HCT116 (cell line): ENCODE measurements at regions not wholly inside any gene's neighbourhood (a gene's known extent, or its start where the extent isn't known, plus 50 kb on each side); places are given as distances from the start of the nearest gene placed in this dataset.

ENCODE experiments used
- ATAC-seq: fragments of 200-7000 bp; cut with Tn5 transposase; 2 replicates; pipeline ENCODE4 v1.9.1; 2020; ENCODE audit warnings: mild to moderate bottlenecking, moderate library complexity
- BruUV-seq: library from RNA; stranded (reverse); fragments of 400-500 nt; replicated peaks from 2 replicates; lab custom pipeline; 2021; lab: Mats Ljungman, UMichigan
- CTCF ChIA-PET: fragments of 300-600 bp; sonication (Branson Sonifier 250); formaldehyde crosslinking; loops from one replicate; lab custom pipeline; 2021; ENCODE audit warnings: antibody characterized with exemption; lab: Charles Lee
- POLR2A ChIA-PET: fragments of 300-600, 350-600 bp; sonication (Branson Sonifier 250); formaldehyde crosslinking; loops from one replicate; lab custom pipeline; 2021; ENCODE audit warnings: antibody characterized with exemption; lab: Charles Lee
- RAD21 ChIA-PET, 2 experiments: fragments of 300-600 bp; sonication (Branson Sonifier 250); formaldehyde crosslinking; loops; one replicate each; lab custom pipeline; 2023; ENCODE audit warnings: low total read pairs in 2 of 2; ENCODE audit not compliant: uncharacterized antibody in 2 of 2, unreplicated experiment in 2 of 2, low non-redundant PET in 1 of 2; lab: Charles Lee
- DNase-seq: peaks from one replicate; pipeline ENCODE4 v3.0.0-alpha.2; 2010; ENCODE audit warnings: low read depth, low spot score
- H2AFZ ChIP-seq: fragments of 200-600 bp; shearing (Covaris generic), sonication (generic); 2 replicates; pipeline ENCODE4 v1.6.1; 2017; ENCODE audit warnings: low read depth, mixed run types, mixed read lengths, antibody characterized with exemption, low read length; ENCODE audit not compliant: poor library complexity, severe bottlenecking
- H3K27ac ChIP-seq: 2 replicates; pipeline ENCODE4 v1.5.1; 2012; ENCODE audit warnings: low read depth, low read length
- H3K27me3 ChIP-seq: fragments of 200-600 bp; sonication (generic); 2 replicates; pipeline ENCODE4 v1.6.1; 2016; ENCODE audit warnings: mixed run types, low read length, mixed read lengths; ENCODE audit not compliant: insufficient read depth
- H3K36me3 ChIP-seq, 2 experiments: fragments of 200-500 bp in 1 of 2; fragments of 200-600 bp in 1 of 2; sonication (Bioruptor generic) in 1 of 2; sonication (generic) in 1 of 2; 2 replicates each; pipeline versions ENCODE4 v1.5.1 to v1.6.1; 2014 to 2016; ENCODE audit warnings: low read length in 2 of 2, inconsistent platforms in 1 of 2, mixed read lengths in 1 of 2, mixed run types in 1 of 2; ENCODE audit not compliant: insufficient read depth in 2 of 2, control insufficient read depth in 1 of 2
- H3K4me1 ChIP-seq, 2 experiments: fragments of 200-600 bp in 1 of 2; sonication (generic) in 1 of 2; 2 replicates each; pipeline versions ENCODE4 v1.5.1 to v1.6.1; 2012 to 2017; ENCODE audit warnings: low read length in 2 of 2, inconsistent platforms in 1 of 2, mild to moderate bottlenecking in 1 of 2, mixed read lengths in 1 of 2, mixed run types in 1 of 2, moderate library complexity in 1 of 2; ENCODE audit not compliant: insufficient read depth in 2 of 2, control insufficient read depth in 1 of 2
- H3K4me2 ChIP-seq: fragments of 200-600 bp; sonication (generic); 2 replicates; pipeline ENCODE4 v1.6.1; 2017; ENCODE audit warnings: mixed run types, low read length, mixed read lengths
- H3K4me3 ChIP-seq, 2 experiments: fragments of 200-600 bp in 1 of 2; sonication (generic) in 1 of 2; replicated peaks in 1 of 2; 2 replicates each; pipeline ENCODE4 v1.5.1; 2011 to 2016; ENCODE audit warnings: low read length in 2 of 2, control low read depth in 1 of 2, low read depth in 1 of 2, mild to moderate bottlenecking in 1 of 2, mixed read lengths in 1 of 2, mixed run types in 1 of 2
- H3K79me2 ChIP-seq: fragments of 200-600 bp; sonication (generic); 2 replicates; pipeline ENCODE4 v1.6.1; 2017; ENCODE audit warnings: mild to moderate bottlenecking, mixed run types, low read length, moderate library complexity, mixed read lengths; ENCODE audit not compliant: insufficient read depth
- H3K9ac ChIP-seq: fragments of 200-600 bp; sonication (generic); 2 replicates; pipeline ENCODE4 v1.6.1; 2016; ENCODE audit warnings: low read length, mixed read lengths
- H3K9me2 ChIP-seq: fragments of 200-600 bp; sonication (generic), shearing (Covaris generic); 2 replicates; pipeline ENCODE4 v1.6.1; 2017; ENCODE audit warnings: mixed run types, mild to moderate bottlenecking, moderate library complexity; ENCODE audit not compliant: insufficient read depth
- H3K9me3 ChIP-seq, 2 experiments: fragments of 200-500 bp in 1 of 2; fragments of 200-600 bp in 1 of 2; sonication (Bioruptor generic) in 1 of 2; sonication (generic) in 1 of 2; 2 replicates each; pipeline ENCODE4 v1.6.1; 2014 to 2017; ENCODE audit warnings: low read length in 2 of 2, mixed read lengths in 2 of 2, inconsistent platforms in 1 of 2, low read depth in 1 of 2, mild to moderate bottlenecking in 1 of 2, mixed run types in 1 of 2, moderate library complexity in 1 of 2; ENCODE audit not compliant: control insufficient read depth in 1 of 2, insufficient read depth in 1 of 2
- H4K20me1 ChIP-seq: fragments of 200-600 bp; sonication (generic), shearing (Covaris generic); 2 replicates; pipeline ENCODE4 v1.6.1; 2017; ENCODE audit warnings: mixed run types, mild to moderate bottlenecking, moderate library complexity; ENCODE audit not compliant: insufficient read depth
- ATF3 ChIP-seq: IDR thresholded peaks from 2 replicates; pipeline ENCODE4 v1.6.1; 2012
- CBX3 ChIP-seq: IDR thresholded peaks from 2 replicates; pipeline ENCODE4 v1.6.1; 2012; ENCODE audit warnings: low read depth
- CEBPB ChIP-seq: IDR thresholded peaks from 2 replicates; pipeline ENCODE4 v1.6.1; 2012; ENCODE audit warnings: low read depth
- CTCF ChIP-seq, 3 experiments: fragments of 200-600 bp in 1 of 3; sonication (generic) in 1 of 3; IDR thresholded peaks in 2 of 3; conservative IDR thresholded peaks in 1 of 3; 2 replicates each; pipeline ENCODE4 v1.5.1; 2012 to 2017; ENCODE audit warnings: low read depth in 2 of 3, low read length in 2 of 3, antibody characterized with exemption in 1 of 3, borderline replicate concordance in 1 of 3, control low read depth in 1 of 3, mild to moderate bottlenecking in 1 of 3, mixed read lengths in 1 of 3, mixed run types in 1 of 3, moderate library complexity in 1 of 3; ENCODE audit not compliant: insufficient read depth in 1 of 3
- EGR1 ChIP-seq: IDR thresholded peaks from 2 replicates; pipeline ENCODE4 v1.6.1; 2012; ENCODE audit warnings: low read depth
- ELF1 ChIP-seq: IDR thresholded peaks from 2 replicates; pipeline ENCODE4 v1.6.1; 2012; ENCODE audit warnings: low read depth, borderline replicate concordance
- EZH2 ChIP-seq: fragments of 200-600 bp; sonication (generic); IDR thresholded peaks from 2 replicates; pipeline ENCODE4 v1.6.1; 2017; ENCODE audit warnings: antibody characterized with exemption, mixed run types
- EZH2phosphoT487 ChIP-seq: fragments of 200-600 bp; IDR thresholded peaks from 2 replicates; pipeline ENCODE4 v1.6.1; 2018; ENCODE audit warnings: antibody characterized with exemption, borderline replicate concordance
- JUND ChIP-seq: IDR thresholded peaks from 2 replicates; pipeline ENCODE4 v1.6.1; 2012
- POLR2A ChIP-seq: IDR thresholded peaks from 2 replicates; pipeline ENCODE4 v1.7.0; 2011; ENCODE audit warnings: borderline replicate concordance; ENCODE audit not compliant: insufficient read depth, insufficient read length; ENCODE audit errors: extremely low read depth
- POLR2AphosphoS5 ChIP-seq: IDR thresholded peaks from 2 replicates; pipeline ENCODE4 v1.6.1; 2011; ENCODE audit warnings: mild to moderate bottlenecking, low read depth, low read length, moderate library complexity
- RAD21 ChIP-seq: IDR thresholded peaks from 2 replicates; pipeline ENCODE4 v1.6.1; 2012; ENCODE audit warnings: low read depth, mild to moderate bottlenecking
- SIN3A ChIP-seq: IDR thresholded peaks from 2 replicates; pipeline ENCODE4 v1.6.1; 2012; ENCODE audit warnings: low read depth
- SP1 ChIP-seq: IDR thresholded peaks from 2 replicates; pipeline ENCODE4 v1.6.1; 2012; ENCODE audit warnings: low read depth
- TCF7L2 ChIP-seq: IDR thresholded peaks from 2 replicates; pipeline ENCODE4 v1.7.0; 2011; ENCODE audit warnings: borderline replicate concordance, inconsistent platforms; ENCODE audit not compliant: insufficient read depth, insufficient read length; ENCODE audit errors: extremely low read depth
- YY1 ChIP-seq: IDR thresholded peaks from 2 replicates; pipeline ENCODE4 v1.6.1; 2011; ENCODE audit warnings: low read length, low read depth, moderate library complexity, mild to moderate bottlenecking; ENCODE audit not compliant: insufficient replicate concordance; ENCODE audit errors: extremely low read depth
- intact Hi-C: fragments of 100-400 bp; cut with micrococcal nuclease; formaldehyde crosslinking; loops from 2 replicates; pipeline ENCODE4 v1.10.0; 2022
- TF ChIP-seq, protein P1 (sequence below): IDR thresholded peaks from 2 replicates; pipeline ENCODE4 v1.6.1; 2012
- TF ChIP-seq, protein P2 (sequence below): IDR thresholded peaks from 2 replicates; pipeline ENCODE4 v1.6.1; 2011; ENCODE audit warnings: mild to moderate bottlenecking, low read length, moderate library complexity; ENCODE audit not compliant: insufficient replicate concordance; ENCODE audit errors: extremely low read depth

DNA sequence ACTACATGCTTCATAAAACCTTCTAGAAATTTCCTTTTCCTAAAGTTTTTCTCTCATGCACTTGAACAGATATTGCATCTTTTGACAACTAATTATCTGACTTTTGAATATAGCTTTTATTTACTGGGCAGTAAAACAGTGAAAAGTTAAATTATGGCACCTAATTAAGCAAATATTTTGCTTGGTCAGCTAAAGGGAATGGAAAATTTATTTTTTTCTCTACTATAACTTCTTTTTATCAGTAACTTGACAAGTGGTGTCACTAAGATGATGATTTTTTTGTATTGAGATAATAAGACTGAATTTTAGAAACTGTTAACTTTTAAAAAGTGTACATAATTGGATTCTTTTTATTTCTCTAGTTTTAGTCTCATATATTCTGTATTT lies 351.6 kb downstream of the PIK3C3 start:
- Histone ChIP-seq H3K79me2 (no peaks in the 10 kb centered on the region), H3K9me3 (peaks cover 0 to 8% of the 10 kb centered on the region in 2 experiments; a peak in 2 of 4 replicates), H3K4me1 (no peaks in the 10 kb centered on the region), H3K27me3 (no peaks in the 10 kb centered on the region), H3K36me3 (no peaks in the 10 kb centered on the region), H3K27ac (no peak overlapping the region), H3K4me2 (no peak overlapping the region), H3K9me2 (no peaks in the 10 kb centered on the region), H2AFZ (no peak overlapping the region), H4K20me1 (no peaks in the 10 kb centered on the region), H3K9ac (no peak overlapping the region), H3K4me3 (no peak overlapping the region)
- TF ChIP-seq POLR2AphosphoS5 = no peak
- POLR2A ChIA-PET = no interaction called here
- intact Hi-C loops = no loop called here
- DNase-seq (no peak), ATAC-seq (no peak)
- RAD21 ChIA-PET = no interaction called here
- no TSS peak for BruUV-seq
- CTCF ChIA-PET = no interaction called here

DNA sequence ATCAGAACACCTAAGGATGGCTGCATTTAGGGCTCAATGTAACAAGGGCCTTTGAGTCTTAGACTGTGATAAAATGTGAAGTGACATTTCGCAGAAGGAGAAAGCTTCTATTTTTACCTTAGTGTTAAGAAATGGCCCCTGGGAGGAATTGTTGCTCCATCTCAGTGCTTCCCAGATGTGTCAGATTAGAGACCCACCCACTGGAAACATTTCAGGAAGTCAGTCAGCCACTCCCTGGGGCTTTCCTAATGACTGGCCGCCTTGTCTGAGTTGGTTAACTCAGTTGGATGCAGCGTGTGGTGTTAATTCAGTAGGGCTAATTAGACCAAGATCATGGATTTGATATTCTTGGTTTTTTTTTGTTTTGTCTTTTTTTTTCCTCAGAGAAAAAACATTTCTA lies 355.9 kb downstream of the PIK3C3 start:
- Histone ChIP-seq H3K36me3 (no peaks in the 10 kb centered on the region), H4K20me1 (no peaks in the 10 kb centered on the region), H3K4me1 (no peaks in the 10 kb centered on the region), H2AFZ (no peak overlapping the region), H3K9me2 (no peaks in the 10 kb centered on the region), H3K27ac (no peak overlapping the region), H3K4me2 (no peak overlapping the region), H3K27me3 (no peaks in the 10 kb centered on the region), H3K9ac (no peak overlapping the region), H3K4me3 (no peak overlapping the region), H3K9me3 (peaks cover 0 to 8% of the 10 kb centered on the region in 2 experiments; a peak in 1 of 4 replicates), H3K79me2 (no peaks in the 10 kb centered on the region)
- no peak for ATAC-seq
- intact Hi-C loops = no loop called here
- RAD21 ChIA-PET = no interaction called here
- CTCF ChIA-PET = no interaction called here
- no TSS peak for BruUV-seq
- POLR2A ChIA-PET = no interaction called here
- TF ChIP-seq POLR2A (no peak), EZH2 (no peak), POLR2AphosphoS5 (no peak), EGR1 (no peak), JUND (no peak), YY1 (no peak), ELF1 (no peak), EZH2phosphoT487 (no peak), CBX3 (no peak), TCF7L2 (no peak), CTCF (IDR thresholded peaks at IDR 0.05 in 2 of 3, conservative IDR thresholded peaks at IDR 0.05 in 1 of 3; ENCODE audit: borderline replicate concordance in 1 of 3, insufficient read depth in 1 of 3, low read depth in 2 of 3, low read length in 2 of 3) (no peak), CEBPB (no peak), RAD21 (no peak), SIN3A (no peak), SP1 (no peak), ATF3 (no peak)
- TF ChIP-seq, protein P1, sequence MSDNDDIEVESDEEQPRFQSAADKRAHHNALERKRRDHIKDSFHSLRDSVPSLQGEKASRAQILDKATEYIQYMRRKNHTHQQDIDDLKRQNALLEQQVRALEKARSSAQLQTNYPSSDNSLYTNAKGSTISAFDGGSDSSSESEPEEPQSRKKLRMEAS = no peak
- TF ChIP-seq, protein P2, sequence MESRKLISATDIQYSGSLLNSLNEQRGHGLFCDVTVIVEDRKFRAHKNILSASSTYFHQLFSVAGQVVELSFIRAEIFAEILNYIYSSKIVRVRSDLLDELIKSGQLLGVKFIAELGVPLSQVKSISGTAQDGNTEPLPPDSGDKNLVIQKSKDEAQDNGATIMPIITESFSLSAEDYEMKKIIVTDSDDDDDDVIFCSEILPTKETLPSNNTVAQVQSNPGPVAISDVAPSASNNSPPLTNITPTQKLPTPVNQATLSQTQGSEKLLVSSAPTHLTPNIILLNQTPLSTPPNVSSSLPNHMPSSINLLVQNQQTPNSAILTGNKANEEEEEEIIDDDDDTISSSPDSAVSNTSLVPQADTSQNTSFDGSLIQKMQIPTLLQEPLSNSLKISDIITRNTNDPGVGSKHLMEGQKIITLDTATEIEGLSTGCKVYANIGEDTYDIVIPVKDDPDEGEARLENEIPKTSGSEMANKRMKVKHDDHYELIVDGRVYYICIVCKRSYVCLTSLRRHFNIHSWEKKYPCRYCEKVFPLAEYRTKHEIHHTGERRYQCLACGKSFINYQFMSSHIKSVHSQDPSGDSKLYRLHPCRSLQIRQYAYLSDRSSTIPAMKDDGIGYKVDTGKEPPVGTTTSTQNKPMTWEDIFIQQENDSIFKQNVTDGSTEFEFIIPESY = no peak
- DNase-seq = no peak
